ENCODE measurements at regions not wholly inside any gene's neighbourhood (a gene's known extent, or its start where the extent isn't known, plus 50 kb on each side); places are given as distances from the start of the nearest gene placed in this dataset.

DNA sequence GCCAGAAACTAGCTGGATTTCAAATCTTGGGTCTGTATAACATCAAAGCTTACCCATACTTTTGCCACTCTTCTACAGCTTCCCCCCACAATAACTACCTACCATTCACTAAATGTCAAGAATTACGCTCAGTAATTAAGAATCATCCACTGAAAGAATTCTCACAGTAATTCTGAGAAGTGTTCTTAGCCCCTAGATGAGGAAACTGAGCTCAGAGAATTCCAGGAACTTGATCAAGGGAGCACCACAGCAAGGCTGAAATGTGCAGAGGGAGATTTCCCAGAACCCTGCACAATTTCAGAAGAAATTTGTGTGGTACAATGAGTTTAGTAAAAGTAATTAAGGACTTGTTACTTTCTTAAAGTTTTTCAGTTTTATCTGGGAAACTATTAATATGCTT, 194.5 kb upstream of the STK17B start:
- TF ChIP-seq, protein P1, sequence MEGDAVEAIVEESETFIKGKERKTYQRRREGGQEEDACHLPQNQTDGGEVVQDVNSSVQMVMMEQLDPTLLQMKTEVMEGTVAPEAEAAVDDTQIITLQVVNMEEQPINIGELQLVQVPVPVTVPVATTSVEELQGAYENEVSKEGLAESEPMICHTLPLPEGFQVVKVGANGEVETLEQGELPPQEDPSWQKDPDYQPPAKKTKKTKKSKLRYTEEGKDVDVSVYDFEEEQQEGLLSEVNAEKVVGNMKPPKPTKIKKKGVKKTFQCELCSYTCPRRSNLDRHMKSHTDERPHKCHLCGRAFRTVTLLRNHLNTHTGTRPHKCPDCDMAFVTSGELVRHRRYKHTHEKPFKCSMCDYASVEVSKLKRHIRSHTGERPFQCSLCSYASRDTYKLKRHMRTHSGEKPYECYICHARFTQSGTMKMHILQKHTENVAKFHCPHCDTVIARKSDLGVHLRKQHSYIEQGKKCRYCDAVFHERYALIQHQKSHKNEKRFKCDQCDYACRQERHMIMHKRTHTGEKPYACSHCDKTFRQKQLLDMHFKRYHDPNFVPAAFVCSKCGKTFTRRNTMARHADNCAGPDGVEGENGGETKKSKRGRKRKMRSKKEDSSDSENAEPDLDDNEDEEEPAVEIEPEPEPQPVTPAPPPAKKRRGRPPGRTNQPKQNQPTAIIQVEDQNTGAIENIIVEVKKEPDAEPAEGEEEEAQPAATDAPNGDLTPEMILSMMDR (IDR thresholded peaks at IDR 0.05), result no peak
- TF ChIP-seq POLR2A (IDR thresholded peaks at IDR 0.05), result no peak
- no peak for DNase-seq
- no peaks in the 10 kb centered on the region for H3K36me3 ChIP-seq
- 73 to 92% methylated on average over 1 of the region's 1 CpG for WGBS, 2 donors
- no peak overlapping the region for H3K27ac ChIP-seq
- H3K27me3 ChIP-seq, result no peaks in the 10 kb centered on the region
- no peak overlapping the region for H3K4me3 ChIP-seq
- peaks cover 0 to 6% (median 0%) of the 10 kb centered on the region in 3 donors for H3K4me1 ChIP-seq
- no peaks in the 10 kb centered on the region for H3K9me3 ChIP-seq
- intact Hi-C loops (cut with DNase I), result no loop called here

DNA sequence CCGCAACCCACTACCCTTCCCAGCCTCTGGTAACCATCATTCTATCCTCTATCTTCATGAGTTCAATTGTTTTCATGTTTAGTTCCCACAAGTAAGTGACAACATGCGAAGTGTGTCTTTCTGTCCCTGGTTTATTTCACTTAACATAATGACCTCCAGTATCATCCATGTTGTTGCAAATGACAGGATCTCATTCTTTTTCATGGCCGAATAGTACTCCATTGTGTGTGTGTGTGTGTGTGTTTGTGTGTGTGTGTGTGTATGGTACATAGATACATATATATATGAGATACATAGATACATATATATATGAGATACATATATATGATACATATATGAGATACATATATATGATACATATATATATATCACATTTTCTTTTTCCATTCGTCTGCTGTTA, 196.3 kb upstream of the STK17B start:
- 92 to 94% methylated on average over 4 of the region's 4 CpGs for WGBS, 2 donors
- no peak for DNase-seq
- Histone ChIP-seq H3K27me3 (no peaks in the 10 kb centered on the region), H3K27ac (no peak overlapping the region), H3K4me1 (no peaks in the 10 kb centered on the region), H3K9me3 (no peaks in the 10 kb centered on the region), H3K4me3 (no peak overlapping the region), H3K36me3 (no peaks in the 10 kb centered on the region)
- TF ChIP-seq, protein P1 (IDR thresholded peaks at IDR 0.05), result no peak
- TF ChIP-seq POLR2A (IDR thresholded peaks at IDR 0.05), result no peak
- intact Hi-C loops (cut with DNase I), result no loop called here

GRCh38 chr2:196368546-196369225, 197.3 kb upstream of the STK17B start:
- TF ChIP-seq POLR2A (IDR thresholded peaks at IDR 0.05), result no peak
- TF ChIP-seq, protein P1 (IDR thresholded peaks at IDR 0.05), result no peak
- no peaks in the 10 kb centered on the region for H3K27me3 ChIP-seq
- H3K36me3 ChIP-seq, result no peaks in the 10 kb centered on the region
- no peaks in the 10 kb centered on the region for H3K4me1 ChIP-seq
- H3K9me3 ChIP-seq, result no peaks in the 10 kb centered on the region
- intact Hi-C loops (cut with DNase I), result no loop called here
- H3K27ac ChIP-seq, result no peak overlapping the region
- DNase-seq, result no peak
- WGBS, 2 donors, result 78 to 83% methylated on average over 2 of the region's 2 CpGs
- H3K4me3 ChIP-seq, result no peak overlapping the region

- no peak for DNase-seq
- no peak overlapping the region for H3K4me3 ChIP-seq
- 88% methylated on average over 1 of the region's 1 CpG; no CpG with 5 or more reads in 1 of the 2 donors for WGBS, 2 donors
- no peak overlapping the region for H3K27ac ChIP-seq
- H3K4me1 ChIP-seq, result no peaks in the 10 kb centered on the region
- intact Hi-C loops (cut with DNase I), result no loop called here
- H3K36me3 ChIP-seq, result no peaks in the 10 kb centered on the region
- H3K27me3 ChIP-seq, result no peaks in the 10 kb centered on the region
- H3K9me3 ChIP-seq, result no peaks in the 10 kb centered on the region
- TF ChIP-seq POLR2A (IDR thresholded peaks at IDR 0.05), result no peak
- TF ChIP-seq, protein P1 (IDR thresholded peaks at IDR 0.05), result no peak
These were observed 198.6 kb upstream of the STK17B start for GRCh38 chr2:196369967-196370366.

- no peak for TF ChIP-seq POLR2A (IDR thresholded peaks at IDR 0.05)
- TF ChIP-seq, protein P1 (IDR thresholded peaks at IDR 0.05), result no peak
- intact Hi-C loops (cut with DNase I), result no loop called here
These were observed 199.0 kb upstream of the STK17B start for GRCh38 chr2:196370381-196370780.

More at GRCh38 chr2:196370381-196370780, 199.0 kb upstream of the STK17B start:
- Histone ChIP-seq H3K9me3 (no peaks in the 10 kb centered on the region), H3K27me3 (no peaks in the 10 kb centered on the region), H3K4me1 (no peaks in the 10 kb centered on the region), H3K36me3 (no peaks in the 10 kb centered on the region), H3K4me3 (no peak overlapping the region), H3K27ac (no peak overlapping the region)
- 67 to 80% methylated on average over 1 of the region's 1 CpG for WGBS, 2 donors
- no peak for DNase-seq
